Caco-2 (cell line): ENCODE measurements at regions not wholly inside any gene's neighbourhood (a gene's known extent, or its start where the extent isn't known, plus 50 kb on each side); places are given as distances from the start of the nearest gene placed in this dataset.

ENCODE experiments used
- BruUV-seq: library from RNA; stranded (reverse); fragments of 400-500 nt; replicated peaks from 2 replicates; lab custom pipeline; 2021; lab: Mats Ljungman, UMichigan
- CTCF ChIA-PET: fragments of 300-600 bp; sonication (Branson Sonifier 250); formaldehyde crosslinking; loops from one replicate; lab custom pipeline; 2022; ENCODE audit warnings: antibody characterized with exemption; lab: Charles Lee
- POLR2A ChIA-PET: fragments of 300-600 bp; sonication (Branson Sonifier 250); formaldehyde crosslinking; loops from one replicate; lab custom pipeline; 2022; ENCODE audit warnings: antibody characterized with exemption; lab: Charles Lee
- DNase-seq, 2 experiments: peaks; one replicate each; pipeline versions ENCODE4 v3.0.0 to v3.0.0-alpha.2; 2020 to 2022
- H3K27me3 ChIP-seq: replicated peaks from 2 replicates; pipeline ENCODE4 v1.6.0; 2011; ENCODE audit warnings: low read length; ENCODE audit not compliant: control insufficient read depth, insufficient read depth
- H3K36me3 ChIP-seq: 2 replicates; pipeline ENCODE4 v1.5.1; 2011; ENCODE audit warnings: low read length; ENCODE audit not compliant: control insufficient read depth, insufficient read depth
- H3K4me1 ChIP-seq: fragments of 250-450 bp; sonication (Bioruptor Pico); 2 replicates; pipeline ENCODE4 v1.5.1; 2020; ENCODE audit warnings: mild to moderate bottlenecking
- H3K4me3 ChIP-seq: 2 replicates; pipeline ENCODE4 v1.5.1; 2011; ENCODE audit warnings: low read depth, mild to moderate bottlenecking, control low read depth, low read length
- H3K9me3 ChIP-seq: fragments of 250-450 bp; sonication (Bioruptor Pico); 2 replicates; pipeline ENCODE4 v1.5.1; 2020; ENCODE audit warnings: mild to moderate bottlenecking, moderate library complexity
- H3K27ac Mint-ChIP-seq: one replicate; pipeline ENCODE4 v1.8.0; 2022; ENCODE audit warnings: mixed read lengths; ENCODE audit not compliant: unreplicated experiment
- H3K27me3 Mint-ChIP-seq: one replicate; pipeline ENCODE4 v1.8.0; 2022; ENCODE audit warnings: mixed read lengths; ENCODE audit not compliant: insufficient read depth, unreplicated experiment
- H3K36me3 Mint-ChIP-seq: one replicate; pipeline ENCODE4 v1.8.0; 2022; ENCODE audit warnings: mild to moderate bottlenecking, mixed read lengths; ENCODE audit not compliant: insufficient read depth, unreplicated experiment
- H3K4me1 Mint-ChIP-seq: one replicate; pipeline ENCODE4 v1.8.0; 2022; ENCODE audit warnings: low read depth, mixed read lengths; ENCODE audit not compliant: unreplicated experiment
- H3K4me3 Mint-ChIP-seq: one replicate; pipeline ENCODE4 v1.8.0; 2022; ENCODE audit warnings: mild to moderate bottlenecking, moderate library complexity, mixed read lengths; ENCODE audit not compliant: unreplicated experiment
- H3K9me3 Mint-ChIP-seq: one replicate; pipeline ENCODE4 v1.8.0; 2022; ENCODE audit warnings: mixed read lengths; ENCODE audit not compliant: unreplicated experiment
- CTCF ChIP-seq, 2 experiments: fragments of 200-600 bp in 1 of 2; IDR thresholded peaks; 1 replicate in 1 of 2; 2 replicates in 1 of 2; pipeline versions ENCODE4 v1.5.1 to v1.8.0; 2011 to 2022; ENCODE audit warnings: antibody characterized with exemption in 1 of 2, control low read depth in 1 of 2, inconsistent platforms in 1 of 2, low read depth in 1 of 2, low read length in 1 of 2, mild to moderate bottlenecking in 1 of 2, moderate library complexity in 1 of 2; ENCODE audit not compliant: insufficient read depth in 1 of 2, severe bottlenecking in 1 of 2, unreplicated experiment in 1 of 2
- intact Hi-C: fragments of 100-400 bp; cut with micrococcal nuclease; formaldehyde crosslinking; loops from one replicate; pipeline ENCODE4 v1.10.0; 2022; ENCODE audit not compliant: unreplicated experiment

GRCh38 chr1:168427051-168427450, 116.7 kb downstream of the XCL2 start:
- no peaks in the 10 kb centered on the region for H3K9me3 ChIP-seq
- ChIA-PET CTCF (no interaction called here), POLR2A (no interaction called here)
- Mint-ChIP-seq H3K9me3 (no peaks in the 10 kb centered on the region), H3K36me3 (no peaks in the 10 kb centered on the region), H3K27me3 (no peaks in the 10 kb centered on the region), H3K4me1 (no peaks in the 10 kb centered on the region), H3K27ac (no peak overlapping the region), H3K4me3 (no peak overlapping the region)
- no peak for DNase-seq
- H3K36me3 ChIP-seq: no peaks in the 10 kb centered on the region
- BruUV-seq: no TSS peak
- no peaks in the 10 kb centered on the region for H3K27me3 ChIP-seq
- H3K4me3 ChIP-seq: no peak overlapping the region
- TF ChIP-seq CTCF (IDR thresholded peaks at IDR 0.05; ENCODE audit: insufficient read depth in 1 of 2, low read depth in 1 of 2, low read length in 1 of 2, severe bottlenecking in 1 of 2, unreplicated experiment in 1 of 2): no peak
- no peaks in the 10 kb centered on the region for H3K4me1 ChIP-seq
- intact Hi-C loops: no loop called here

DNA sequence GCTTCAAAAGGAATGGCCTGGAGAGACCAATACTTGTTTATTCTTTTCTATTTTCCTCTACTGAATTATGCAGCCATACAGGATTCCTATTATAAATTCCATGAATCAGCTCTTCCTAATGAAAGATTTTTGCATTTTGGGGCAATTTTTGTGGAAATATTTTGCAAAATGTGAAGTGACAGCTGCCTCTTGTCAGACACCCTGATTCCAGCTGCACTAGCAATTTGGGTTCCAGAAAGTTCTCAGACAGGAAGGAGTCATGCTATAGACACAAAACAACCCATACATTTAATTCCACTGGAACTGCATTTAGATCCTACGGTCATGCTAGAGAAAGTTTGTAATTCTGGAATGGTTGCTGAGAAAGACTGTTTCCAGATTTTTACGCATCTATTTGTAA, 119.5 kb downstream of the XCL2 start:
- Mint-ChIP-seq H3K4me3 (no peak overlapping the region), H3K9me3 (no peaks in the 10 kb centered on the region), H3K27me3 (no peaks in the 10 kb centered on the region), H3K36me3 (no peaks in the 10 kb centered on the region), H3K27ac (no peak overlapping the region), H3K4me1 (peaks cover 11% of the 10 kb centered on the region)
- DNase-seq: no peak
- TF ChIP-seq CTCF (IDR thresholded peaks at IDR 0.05; ENCODE audit: insufficient read depth in 1 of 2, low read depth in 1 of 2, low read length in 1 of 2, severe bottlenecking in 1 of 2, unreplicated experiment in 1 of 2): no peak
- H3K4me1 ChIP-seq: no peaks in the 10 kb centered on the region
- no peaks in the 10 kb centered on the region for H3K27me3 ChIP-seq
- no peaks in the 10 kb centered on the region for H3K36me3 ChIP-seq
- ChIA-PET POLR2A (no interaction called here), CTCF (no interaction called here)
- no TSS peak for BruUV-seq
- no peak overlapping the region for H3K4me3 ChIP-seq
- H3K9me3 ChIP-seq: no peaks in the 10 kb centered on the region
- intact Hi-C loops: no loop called here

GRCh38 chr1:168422203-168422847, 121.5 kb downstream of the XCL2 start:
- Mint-ChIP-seq H3K27ac (no peak overlapping the region), H3K4me1 (peaks cover 11% of the 10 kb centered on the region), H3K9me3 (no peaks in the 10 kb centered on the region), H3K4me3 (no peak overlapping the region), H3K27me3 (no peaks in the 10 kb centered on the region), H3K36me3 (no peaks in the 10 kb centered on the region)
- no peak for TF ChIP-seq CTCF (IDR thresholded peaks at IDR 0.05; ENCODE audit: insufficient read depth in 1 of 2, low read depth in 1 of 2, low read length in 1 of 2, severe bottlenecking in 1 of 2, unreplicated experiment in 1 of 2)
- CTCF ChIA-PET: interaction anchor here (0.6 kb wide), 1 partner anchor 79 kb away, joined by 3 read pairs; no protein-coding TSS in a partner anchor
- POLR2A ChIA-PET: no interaction called here
- H3K9me3 ChIP-seq: no peaks in the 10 kb centered on the region
- H3K4me3 ChIP-seq: no peak overlapping the region
- DNase-seq: no peak
- H3K36me3 ChIP-seq: no peaks in the 10 kb centered on the region
- no peaks in the 10 kb centered on the region for H3K4me1 ChIP-seq
- intact Hi-C loops: no loop called here
- no peaks in the 10 kb centered on the region for H3K27me3 ChIP-seq
- no TSS peak for BruUV-seq
